GM12878 (cell line): ENCODE measurements at regions not wholly inside any gene's neighbourhood (a gene's known extent, or its start where the extent isn't known, plus 50 kb on each side); places are given as distances from the start of the nearest gene placed in this dataset.

Experiments used
- ATAC-seq: fragments of 200-7000 bp; cut with Tn5 transposase; 3 replicates; pipeline ENCODE4 v1.9.1; 2020; ENCODE audit warnings: mild to moderate bottlenecking, moderate library complexity
- BruUV-seq: library from RNA; stranded (reverse); fragments of 400-500 nt; replicated peaks from 2 replicates; lab custom pipeline; 2021; lab: Mats Ljungman, UMichigan
- CTCF ChIA-PET: fragments of 300-600 bp; sonication (Branson Sonifier 250); formaldehyde crosslinking; extraction: SDS; loops from one replicate; lab custom pipeline; 2021; ENCODE audit warnings: inconsistent platforms; lab: Yijun Ruan, JAX
- POLR2A ChIA-PET: fragments of 350-600 bp; formaldehyde crosslinking; extraction: SDS; loops from one replicate; lab custom pipeline; 2021; ENCODE audit warnings: inconsistent platforms; lab: Charles Lee
- RAD21 ChIA-PET: fragments of 300-600 bp; sonication (Branson Sonifier 250); formaldehyde crosslinking; loops from one replicate; lab custom pipeline; 2023; ENCODE audit warnings: antibody characterized with exemption; ENCODE audit not compliant: unreplicated experiment; lab: Charles Lee
- SMC1A ChIA-PET: fragments of 300-600 bp; sonication (Branson Sonifier 250); formaldehyde crosslinking; loops from one replicate; lab custom pipeline; 2023; ENCODE audit not compliant: unreplicated experiment, uncharacterized antibody; lab: Charles Lee
- DNase-seq: peaks from one replicate; pipeline ENCODE4 v3.0.0-alpha.2; 2011; ENCODE audit warnings: low read depth, low spot score
- FAIRE-seq: peaks from 3 replicates; lab custom pipeline; 2011; peaks lifted over from hg19 to GRCh38; lab: Jason Lieb, UNC
- H2AFZ ChIP-seq: 2 replicates; pipeline ENCODE4 v1.6.0; 2011; ENCODE audit warnings: low read depth, low read length, control low read depth; ENCODE audit not compliant: control insufficient read depth
- H3K27ac ChIP-seq: 2 replicates; pipeline ENCODE4 v1.5.1; 2011; ENCODE audit warnings: control low read depth; ENCODE audit not compliant: control insufficient read depth, insufficient read depth
- H3K27me3 ChIP-seq, 2 experiments: replicated peaks in 1 of 2; 2 replicates each; pipeline versions ENCODE4 v1.6.0 to v1.6.1; 2011; ENCODE audit warnings: low read length in 1 of 2; ENCODE audit not compliant: control insufficient read depth in 2 of 2, insufficient read depth in 2 of 2
- H3K36me3 ChIP-seq, 2 experiments: 2 replicates each; pipeline ENCODE4 v1.5.1; 2011; ENCODE audit warnings: low read length in 1 of 2; ENCODE audit not compliant: control insufficient read depth in 2 of 2, insufficient read depth in 2 of 2
- H3K4me1 ChIP-seq: 2 replicates; pipeline ENCODE4 v1.6.1; 2011; ENCODE audit warnings: mild to moderate bottlenecking, low read length, moderate library complexity, mixed read lengths; ENCODE audit not compliant: control insufficient read depth, insufficient read depth
- H3K4me2 ChIP-seq: 2 replicates; pipeline ENCODE4 v1.6.0; 2011; ENCODE audit warnings: control low read depth; ENCODE audit not compliant: control insufficient read depth, insufficient read depth
- H3K4me3 ChIP-seq: fragments of 200-600 bp; sonication (generic); 2 replicates; pipeline ENCODE4 v1.5.1; 2016
- H3K79me2 ChIP-seq: 2 replicates; pipeline ENCODE4 v1.6.0; 2011; ENCODE audit warnings: low read length; ENCODE audit not compliant: control insufficient read depth, insufficient read depth
- H3K9ac ChIP-seq: 2 replicates; pipeline ENCODE4 v1.8.0; 2011; ENCODE audit warnings: low read length, control low read depth, mixed read lengths; ENCODE audit not compliant: control insufficient read depth, insufficient read depth
- H3K9me3 ChIP-seq: replicated peaks from 3 replicates; pipeline ENCODE4 v1.5.1; 2011; ENCODE audit warnings: mild to moderate bottlenecking, low read length; ENCODE audit not compliant: control insufficient read depth, insufficient read depth
- H4K20me1 ChIP-seq: 2 replicates; pipeline ENCODE4 v1.6.0; 2011; ENCODE audit not compliant: control insufficient read depth, insufficient read depth
- ATF2 ChIP-seq: IDR thresholded peaks from 2 replicates; pipeline ENCODE4 v1.6.1; 2012; ENCODE audit warnings: low read length, inconsistent platforms
- BCL3 ChIP-seq: IDR thresholded peaks from 2 replicates; pipeline ENCODE4 v1.6.1; 2011; ENCODE audit warnings: borderline replicate concordance, low read depth, mild to moderate bottlenecking, moderate library complexity, low read length; ENCODE audit not compliant: insufficient read depth, poor library complexity, severe bottlenecking
- BCLAF1 ChIP-seq: fragments of 450-650 bp; IDR thresholded peaks from 2 replicates; pipeline ENCODE4 v1.6.1; 2017; ENCODE audit warnings: antibody characterized with exemption, mild to moderate bottlenecking, moderate library complexity
- CEBPB ChIP-seq, 2 experiments: fragments of 150-350 bp in 1 of 2; IDR thresholded peaks; 2 replicates each; pipeline ENCODE4 v1.6.1; 2012 to 2014; ENCODE audit warnings: low read depth in 2 of 2, low read length in 2 of 2, borderline replicate concordance in 1 of 2, inconsistent platforms in 1 of 2
- ETV6 ChIP-seq, 2 experiments: fragments of 450-650 bp in 1 of 2; IDR thresholded peaks in 1 of 2; conservative IDR thresholded peaks in 1 of 2; 2 replicates each; pipeline ENCODE4 v1.6.1; 2014; ENCODE audit warnings: antibody characterized with exemption in 1 of 2, borderline replicate concordance in 1 of 2, low read depth in 1 of 2, mild to moderate bottlenecking in 1 of 2, moderate library complexity in 1 of 2
- IKZF1 ChIP-seq: fragments of 450-650 bp; conservative IDR thresholded peaks from 2 replicates; pipeline ENCODE4 v1.6.1; 2017; ENCODE audit warnings: antibody characterized with exemption, mild to moderate bottlenecking
- JUNB ChIP-seq: IDR thresholded peaks from 2 replicates; pipeline ENCODE4 v1.6.1; 2016; ENCODE audit warnings: antibody characterized with exemption, mild to moderate bottlenecking
- NFYA ChIP-seq: IDR thresholded peaks from 2 replicates; pipeline ENCODE4 v1.6.1; 2011; ENCODE audit warnings: low read depth, mild to moderate bottlenecking, low read length, improper control_type of control experiment, borderline replicate concordance
- RELA ChIP-seq: fragments of 450-650 bp; IDR thresholded peaks from 2 replicates; pipeline ENCODE4 v1.8.0; 2014; ENCODE audit warnings: borderline replicate concordance; ENCODE audit not compliant: partially characterized antibody
- TCF7 ChIP-seq: IDR thresholded peaks from 2 replicates; pipeline ENCODE4 v1.6.1; 2014; ENCODE audit warnings: antibody characterized with exemption, borderline replicate concordance
- ZNF217 ChIP-seq: fragments of 450-650 bp; IDR thresholded peaks from 2 replicates; pipeline ENCODE4 v1.6.1; 2017; ENCODE audit warnings: antibody characterized with exemption, mild to moderate bottlenecking
- ZSCAN29 ChIP-seq: fragments of 450-650 bp; IDR thresholded peaks from 2 replicates; pipeline ENCODE4 v1.6.1; 2017; ENCODE audit warnings: mild to moderate bottlenecking, moderate library complexity
- WGBS: methylation state at CpG from one replicate; pipeline ENCODE4 v1.1.6; 2016; ENCODE audit warnings: low lambda C conversion rate; ENCODE audit not compliant: insufficient replicate concordance, insufficient coverage; ENCODE audit errors: missing lambda C conversion rate; 5-methylcytosine and 5-hydroxymethylcytosine counted together
- in situ Hi-C: fragments of 300-500 bp; cut with MboI; formaldehyde crosslinking; loops from 9 replicates; pipeline ENCODE4 v1.14.3; 2018; ENCODE audit warnings: mixed read lengths
- intact Hi-C: fragments of 100-400 bp; cut with micrococcal nuclease; formaldehyde crosslinking; loops from one replicate; pipeline ENCODE4 v1.14.2; 2022; ENCODE audit not compliant: unreplicated experiment
- TF ChIP-seq, protein P1 (sequence below): IDR thresholded peaks from 2 replicates; pipeline ENCODE4 v1.6.1; 2011; ENCODE audit warnings: low read depth, low read length, improper control_type of control experiment, borderline replicate concordance
- TF ChIP-seq, protein P2 (sequence below): IDR thresholded peaks from 2 replicates; pipeline ENCODE4 v1.6.1; 2011; ENCODE audit warnings: mild to moderate bottlenecking, low read depth, low read length, moderate library complexity; ENCODE audit not compliant: insufficient replicate concordance

DNA sequence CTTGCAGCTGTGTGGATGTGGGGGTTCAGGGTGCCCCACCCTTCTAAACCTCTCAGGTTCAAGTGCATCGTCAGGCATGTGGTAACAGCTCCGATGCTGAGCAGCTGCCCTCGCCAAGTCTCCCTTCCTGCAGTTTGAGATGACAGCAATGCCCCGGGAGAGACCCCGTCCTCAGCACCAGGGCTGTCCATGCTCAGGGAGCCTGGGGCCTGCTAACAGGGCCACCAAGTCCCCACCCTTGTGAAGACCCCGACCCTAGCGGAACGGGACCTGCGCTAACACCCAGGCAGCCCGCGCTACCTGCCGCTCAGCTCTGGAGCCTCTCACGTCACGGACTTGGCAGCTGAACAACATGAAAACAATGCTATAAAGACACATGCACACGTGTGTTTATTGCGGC lies 159.2 kb upstream of the C1orf174 start:
- DNase-seq (no peak), FAIRE-seq (no peak)
- H3K4me2 ChIP-seq, result no peak overlapping the region

More for the DNA sequence above, 159.2 kb upstream of the C1orf174 start:
- no peaks in the 10 kb centered on the region for H4K20me1 ChIP-seq
- no TSS peak for BruUV-seq
- no peak overlapping the region for H3K4me3 ChIP-seq
- no peak overlapping the region for H2AFZ ChIP-seq
- H3K79me2 ChIP-seq, result no peaks in the 10 kb centered on the region
- ChIA-PET SMC1A (no interaction called here), CTCF (no interaction called here), RAD21 (no interaction called here), POLR2A (no interaction called here)
- no peak for TF ChIP-seq ZSCAN29
- no peak for TF ChIP-seq ZNF217
- TF ChIP-seq, protein P1, sequence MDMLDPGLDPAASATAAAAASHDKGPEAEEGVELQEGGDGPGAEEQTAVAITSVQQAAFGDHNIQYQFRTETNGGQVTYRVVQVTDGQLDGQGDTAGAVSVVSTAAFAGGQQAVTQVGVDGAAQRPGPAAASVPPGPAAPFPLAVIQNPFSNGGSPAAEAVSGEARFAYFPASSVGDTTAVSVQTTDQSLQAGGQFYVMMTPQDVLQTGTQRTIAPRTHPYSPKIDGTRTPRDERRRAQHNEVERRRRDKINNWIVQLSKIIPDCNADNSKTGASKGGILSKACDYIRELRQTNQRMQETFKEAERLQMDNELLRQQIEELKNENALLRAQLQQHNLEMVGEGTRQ, result no peak
- no peak for TF ChIP-seq NFYA
- TF ChIP-seq CEBPB (IDR thresholded peaks at IDR 0.05; ENCODE audit: borderline replicate concordance in 1 of 2, low read depth in 2 of 2, low read length in 2 of 2), result no peak
- TF ChIP-seq JUNB, result no peak
- TF ChIP-seq TCF7, result no peak
- TF ChIP-seq IKZF1, result no peak
- TF ChIP-seq BCLAF1, result no peak
- TF ChIP-seq RELA, result no peak
- no peak for TF ChIP-seq ETV6 (conservative IDR thresholded peaks at IDR 0.05 in 1 of 2, IDR thresholded peaks at IDR 0.05 in 1 of 2; ENCODE audit: borderline replicate concordance in 1 of 2, low read depth in 1 of 2)
- no peak for TF ChIP-seq ATF2
- TF ChIP-seq, protein P2, sequence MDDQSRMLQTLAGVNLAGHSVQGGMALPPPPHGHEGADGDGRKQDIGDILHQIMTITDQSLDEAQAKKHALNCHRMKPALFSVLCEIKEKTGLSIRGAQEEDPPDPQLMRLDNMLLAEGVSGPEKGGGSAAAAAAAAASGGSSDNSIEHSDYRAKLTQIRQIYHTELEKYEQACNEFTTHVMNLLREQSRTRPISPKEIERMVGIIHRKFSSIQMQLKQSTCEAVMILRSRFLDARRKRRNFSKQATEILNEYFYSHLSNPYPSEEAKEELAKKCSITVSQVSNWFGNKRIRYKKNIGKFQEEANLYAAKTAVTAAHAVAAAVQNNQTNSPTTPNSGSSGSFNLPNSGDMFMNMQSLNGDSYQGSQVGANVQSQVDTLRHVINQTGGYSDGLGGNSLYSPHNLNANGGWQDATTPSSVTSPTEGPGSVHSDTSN, result no peak
- TF ChIP-seq BCL3, result no peak
- no peaks in the 10 kb centered on the region for H3K4me1 ChIP-seq
- no peak overlapping the region for H3K27ac ChIP-seq
- no peaks in the 10 kb centered on the region for H3K27me3 ChIP-seq
- H3K36me3 ChIP-seq, result no peaks in the 10 kb centered on the region
- H3K9me3 ChIP-seq, result no peaks in the 10 kb centered on the region; the same call in 2 of the 3 replicates
- whole genome bisulfite sequencing, result 53% methylated on average over 16 of the region's 16 CpGs
- in situ Hi-C loops, result no loop called here
- ATAC-seq, result no peak
- intact Hi-C loops, result no loop called here
- no peak overlapping the region for H3K9ac ChIP-seq
